NCI-H1092 (cell line): ENCODE measurements at regions not wholly inside any gene's neighbourhood (a gene's known extent, or its start where the extent isn't known, plus 50 kb on each side); places are given as distances from the start of the nearest gene placed in this dataset.

Source experiments
- DNase-seq: peaks from one replicate; lab custom pipeline; 2025; lab: John Stamatoyannopoulos, UW

DNA sequence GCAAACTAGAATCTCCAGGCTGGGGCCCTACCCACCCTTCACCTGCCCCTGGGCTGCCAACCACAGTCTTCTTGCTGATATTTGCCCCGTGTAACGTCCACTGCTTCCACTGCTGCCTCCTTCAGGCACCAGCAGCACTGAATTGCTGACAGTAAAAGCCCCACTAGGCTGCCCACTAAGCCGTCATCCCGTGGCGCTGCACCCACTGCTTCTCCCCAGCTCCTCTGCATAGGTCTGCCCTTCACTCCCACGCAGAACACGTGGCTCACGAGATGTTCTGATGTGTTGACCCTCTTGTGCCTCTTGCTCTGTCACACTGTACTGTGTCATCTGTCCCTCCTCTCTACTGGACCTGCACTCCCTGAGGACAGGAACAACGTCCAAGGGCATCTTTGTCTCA, 86.3 kb upstream of the HIVEP1 start:
- no peak for DNase-seq

DNA sequence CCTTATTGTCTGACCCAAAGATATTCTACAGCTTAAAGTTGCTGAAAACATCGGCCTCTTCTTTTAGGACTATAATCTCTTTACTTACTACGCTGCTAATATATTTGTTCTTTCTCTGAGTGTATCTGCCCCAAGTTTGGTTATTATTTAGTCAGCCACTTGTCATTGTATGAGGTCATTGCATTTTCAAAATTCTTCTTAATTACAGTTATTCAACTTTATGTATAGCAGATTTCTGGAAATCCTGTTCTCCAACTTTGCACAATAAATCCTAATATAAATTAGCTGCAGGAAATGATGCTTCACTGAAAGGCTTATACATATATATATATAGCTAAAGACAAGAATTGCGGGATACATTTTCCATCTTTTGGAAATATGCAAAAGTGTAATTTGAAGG, 88.5 kb upstream of the HIVEP1 start:
- no peak for DNase-seq

DNA sequence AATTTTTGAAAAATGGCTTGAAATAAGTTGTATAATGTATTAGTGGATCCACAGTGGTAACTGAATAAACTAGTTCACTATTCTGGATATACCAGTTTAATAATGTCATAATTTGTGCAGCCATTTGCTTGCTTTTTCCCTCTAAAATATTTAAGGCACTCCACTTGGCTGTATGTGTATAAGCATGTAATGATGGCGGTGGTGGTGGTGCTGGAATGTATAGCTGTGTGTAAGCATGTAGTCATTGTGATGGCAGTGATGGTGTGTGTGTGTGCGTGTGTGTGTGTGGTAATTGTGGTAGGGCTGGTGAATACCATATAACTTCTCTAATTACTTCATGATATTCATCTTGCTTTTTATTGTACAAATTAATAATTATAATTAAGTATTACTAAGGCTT, 89.2 kb upstream of the HIVEP1 start:
- no peak for DNase-seq

DNA sequence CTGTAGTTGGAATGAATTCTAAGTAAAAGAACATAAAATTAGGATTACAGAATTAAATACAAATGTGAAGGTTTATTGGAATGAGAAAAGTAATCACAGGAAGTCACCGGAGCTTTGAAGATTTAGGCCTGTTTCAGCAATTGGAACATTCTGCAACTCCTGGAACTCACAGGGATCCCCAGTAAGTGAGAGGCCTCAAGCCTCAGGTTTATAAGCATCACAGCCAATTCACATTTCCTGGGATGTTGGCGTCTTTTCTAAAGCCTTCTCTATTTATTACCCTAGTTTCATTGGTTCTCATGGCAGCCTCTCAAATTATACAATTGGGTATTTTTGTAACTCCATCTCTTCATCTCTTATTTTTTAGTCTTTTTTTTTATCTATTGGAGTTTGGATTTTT, 90.4 kb upstream of the HIVEP1 start:
- DNase-seq: no peak

DNA sequence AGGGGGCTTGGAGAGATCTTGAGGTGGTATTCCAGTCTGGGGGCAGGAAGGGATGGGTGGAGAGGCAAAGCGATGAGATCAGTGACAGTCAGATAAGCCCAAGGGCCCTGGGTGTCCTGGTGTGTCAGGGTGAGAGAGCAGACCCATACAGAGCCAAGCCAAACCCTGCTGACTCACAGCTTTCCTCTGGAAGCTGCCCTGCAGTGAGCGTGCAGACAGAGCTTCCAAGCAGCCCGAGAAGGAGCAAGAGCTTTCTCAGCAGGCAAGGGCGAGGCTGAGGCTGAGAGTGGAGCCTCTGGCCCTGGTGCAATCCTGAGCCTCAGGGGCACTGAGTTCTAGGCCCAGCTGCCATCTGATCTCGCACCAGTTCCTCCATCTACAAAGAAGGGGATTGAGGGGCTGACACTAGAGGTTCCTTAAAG, 91.1 kb upstream of the HIVEP1 start:
- no peak for DNase-seq

DNA sequence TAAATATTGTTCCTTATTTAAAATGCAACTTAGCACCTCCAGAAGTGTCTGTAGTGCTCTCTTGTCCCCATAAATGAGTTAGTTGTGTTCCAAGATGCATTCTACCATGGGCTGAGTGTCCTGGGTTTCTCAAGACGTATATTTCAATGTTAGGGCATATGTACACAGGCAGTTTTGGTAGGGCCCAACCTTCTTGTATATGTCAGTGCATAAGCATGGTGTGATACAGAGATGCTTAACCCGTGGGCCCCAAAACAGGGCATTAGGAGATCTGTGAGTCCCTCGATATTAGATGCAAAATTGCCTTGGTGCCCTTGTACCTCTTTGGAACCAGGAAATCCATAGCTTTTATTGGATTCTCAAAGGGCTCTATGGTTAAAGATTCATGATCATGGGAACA, 91.5 kb upstream of the HIVEP1 start:
- no peak for DNase-seq

DNA sequence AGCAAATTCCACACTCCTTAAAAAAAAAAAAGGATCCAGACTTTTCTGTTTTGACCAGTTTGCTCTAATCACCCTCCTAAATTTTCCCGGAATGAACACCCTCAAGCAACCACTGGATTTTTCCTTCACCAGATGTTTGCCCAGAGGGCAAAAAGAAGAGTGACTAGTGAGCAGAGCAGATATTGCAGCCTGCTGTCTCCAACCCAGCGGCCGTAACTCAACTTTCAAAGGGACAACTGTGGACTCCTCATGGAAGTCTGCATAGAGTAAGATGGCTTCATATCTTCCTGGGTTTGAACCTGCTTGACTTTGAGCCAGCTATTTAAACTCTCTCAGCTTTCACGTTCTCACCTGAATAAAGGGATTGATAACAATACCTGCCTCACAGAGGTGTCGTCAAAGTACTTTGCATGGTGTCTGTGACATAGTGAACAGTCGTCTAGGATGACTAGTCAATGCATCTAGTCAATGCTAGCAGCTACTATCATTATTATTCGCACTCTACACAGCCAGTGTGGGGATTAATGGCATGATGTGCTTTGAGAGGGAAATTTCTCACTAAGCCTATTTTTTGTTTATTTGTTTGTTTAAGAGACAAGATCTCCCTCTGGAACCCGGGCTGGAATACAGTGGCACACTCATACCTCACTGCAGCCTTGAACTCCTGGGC, 92.2 kb upstream of the HIVEP1 start:
- DNase-seq: no peak

DNA sequence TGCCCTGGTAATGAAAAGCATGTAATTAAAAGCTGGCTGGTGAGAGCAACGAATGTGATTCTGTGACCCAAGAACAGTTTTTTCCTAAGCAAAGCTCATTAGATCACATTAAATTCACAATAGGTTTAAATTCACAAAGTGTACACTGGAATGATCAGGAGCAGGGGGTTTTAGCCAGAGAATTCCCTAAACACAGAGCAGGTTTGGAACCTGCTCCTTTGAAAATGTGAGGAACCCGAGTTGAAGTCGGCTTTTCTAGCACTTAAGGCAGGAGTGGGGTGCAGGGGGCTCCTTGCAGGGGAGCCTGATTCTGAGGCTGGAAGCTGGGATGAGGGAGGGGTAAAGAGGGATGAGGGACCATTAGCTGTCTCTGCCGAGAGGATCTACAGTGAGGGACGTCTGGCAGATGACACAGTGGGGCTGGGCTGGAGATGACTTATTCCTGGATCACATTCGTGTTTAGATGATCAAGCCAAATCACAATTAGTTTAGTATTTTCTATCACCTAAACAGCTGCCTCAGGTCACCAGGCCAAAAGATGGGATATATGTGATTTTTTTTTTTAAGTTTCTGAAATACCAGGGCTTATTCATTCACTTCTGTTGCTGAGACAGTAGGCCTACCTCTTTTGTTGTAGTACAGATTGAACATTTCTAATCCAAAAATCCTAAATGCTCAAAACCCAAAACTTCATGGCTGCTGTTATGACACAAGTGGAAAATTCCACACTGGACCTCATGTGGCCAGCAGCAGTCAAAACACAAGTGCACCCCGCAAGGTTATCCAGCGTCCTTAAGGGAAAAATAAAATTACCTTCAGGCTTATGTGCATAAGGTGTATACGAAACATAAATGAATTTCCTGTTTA, 93.1 kb upstream of the HIVEP1 start:
- peak; percentile 18 for DNase-seq

DNA sequence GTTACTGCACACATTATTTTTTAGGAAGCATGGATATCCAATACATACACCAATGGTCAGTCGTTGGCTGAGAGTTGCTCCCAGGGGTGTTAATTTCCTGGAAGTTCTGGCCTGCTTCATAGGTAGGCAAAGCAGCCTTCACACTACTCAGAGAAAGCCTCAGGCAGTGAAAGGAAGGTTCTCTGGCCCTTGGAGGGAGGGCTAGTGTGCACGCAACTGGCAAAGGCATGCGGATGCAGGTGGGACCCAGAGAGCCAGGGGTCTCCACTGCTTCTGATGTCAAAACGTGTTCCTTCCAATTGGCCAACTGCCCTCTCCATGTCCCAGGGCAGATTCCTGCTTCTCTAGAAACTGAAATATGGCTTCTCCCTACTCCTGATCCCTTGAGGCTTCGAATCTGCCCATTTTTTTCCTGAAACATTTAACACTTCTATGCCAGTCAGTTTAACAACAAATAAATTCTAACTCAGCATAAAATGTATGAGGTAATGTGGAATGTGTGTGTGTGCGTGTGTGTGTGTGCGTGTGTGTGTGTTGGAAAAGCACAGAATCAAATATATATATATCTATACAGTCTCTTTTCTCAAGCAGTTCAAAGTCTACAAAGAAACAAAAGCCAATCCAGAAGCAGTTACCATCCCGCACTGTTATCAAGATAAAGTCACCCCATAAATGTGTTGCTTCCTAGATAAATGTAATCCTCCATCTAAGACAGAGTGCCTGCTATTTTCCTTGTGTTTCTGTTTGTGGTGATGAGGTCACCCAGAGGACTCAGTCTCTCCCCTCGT, 94.0 kb upstream of the HIVEP1 start:
- no peak for DNase-seq

DNA sequence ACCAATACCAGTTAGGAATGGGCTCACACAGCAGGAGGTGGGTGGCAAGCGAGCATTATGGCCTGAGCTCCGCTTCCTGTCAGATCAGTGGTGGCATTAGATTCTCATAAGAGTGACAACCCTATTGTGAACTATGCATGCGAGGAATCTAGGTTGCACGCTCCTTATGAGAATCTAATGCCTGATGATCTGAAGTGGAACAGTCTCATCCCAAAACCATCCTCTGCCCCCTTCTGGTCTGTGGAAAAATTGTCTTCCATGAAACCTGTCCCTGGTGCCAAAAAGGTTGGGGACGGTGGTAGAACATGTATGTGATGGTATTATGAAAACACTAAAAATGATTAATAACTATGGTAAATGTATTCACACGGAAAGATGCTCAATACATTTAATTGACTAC, 99.7 kb upstream of the HIVEP1 start:
- no peak for DNase-seq

DNA sequence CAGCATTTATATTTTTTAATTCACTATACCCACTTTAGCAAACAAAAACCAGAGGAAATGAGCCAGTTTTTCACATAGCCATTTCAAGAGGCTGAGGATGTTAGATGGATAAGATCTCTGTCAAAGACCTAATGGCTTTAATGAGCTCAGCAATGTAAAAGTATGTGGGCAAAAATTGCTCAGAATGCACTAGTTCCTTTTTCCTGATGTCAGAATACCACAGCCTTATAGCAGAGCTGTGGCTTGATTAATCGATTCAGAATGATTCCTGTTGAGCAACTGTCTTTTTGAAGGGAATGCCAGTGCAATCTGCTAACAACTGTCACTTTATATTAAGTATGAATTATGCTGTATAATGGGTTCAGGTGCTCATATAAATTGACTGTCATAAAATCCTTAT, 100.6 kb upstream of the HIVEP1 start:
- no peak for DNase-seq

DNA sequence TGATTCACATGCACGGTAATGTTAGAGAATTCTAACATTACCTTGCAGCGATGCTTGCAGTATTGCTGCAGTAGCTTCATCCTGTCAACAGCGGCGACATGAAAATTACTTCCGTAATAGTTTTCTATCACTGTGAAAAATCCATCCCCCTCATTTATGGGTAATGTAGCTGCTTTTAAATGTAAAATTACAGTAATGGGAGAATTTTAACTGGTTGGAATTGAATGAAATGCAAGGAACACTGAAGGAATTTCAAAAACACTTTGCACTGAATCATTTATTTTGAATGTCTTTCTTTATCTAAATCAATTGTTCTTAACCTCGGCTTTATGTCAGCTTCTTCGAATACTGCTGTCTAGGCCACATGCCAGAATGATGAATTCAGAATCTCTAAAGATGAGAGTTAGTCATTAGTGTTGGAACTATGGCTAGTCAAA, 102.4 kb upstream of the HIVEP1 start:
- DNase-seq: no peak

DNA sequence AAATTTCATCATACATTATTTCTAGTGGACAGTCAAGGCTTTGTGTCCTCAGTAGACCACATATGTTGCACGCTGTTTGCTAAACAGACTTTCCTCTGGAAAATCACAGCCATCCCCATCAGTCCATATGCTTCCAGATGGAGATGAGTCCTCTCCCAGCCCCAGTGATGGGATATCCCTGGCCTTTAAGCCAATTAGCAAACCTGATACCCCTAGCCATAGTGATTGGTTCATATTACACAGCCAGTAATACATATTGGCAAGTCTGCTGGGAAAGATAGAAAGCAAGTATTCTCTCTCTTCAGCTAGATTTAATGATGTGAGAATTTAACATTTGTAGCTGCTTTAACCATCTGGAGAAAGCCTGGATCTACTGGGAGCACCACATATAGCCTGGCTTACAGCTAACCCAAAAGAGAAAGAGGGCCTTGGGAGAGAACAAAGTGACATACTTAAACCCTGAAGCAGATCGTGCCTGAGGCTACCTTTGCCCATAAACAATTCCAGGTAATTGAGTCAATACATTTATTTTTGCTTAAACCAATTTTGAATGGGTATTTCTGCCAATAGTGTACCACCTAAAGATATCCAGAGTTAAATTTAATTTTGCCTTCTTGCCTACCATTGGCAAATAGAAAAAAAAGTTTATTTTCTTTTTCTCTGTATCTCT, 103.5 kb upstream of the HIVEP1 start:
- no peak for DNase-seq

DNA sequence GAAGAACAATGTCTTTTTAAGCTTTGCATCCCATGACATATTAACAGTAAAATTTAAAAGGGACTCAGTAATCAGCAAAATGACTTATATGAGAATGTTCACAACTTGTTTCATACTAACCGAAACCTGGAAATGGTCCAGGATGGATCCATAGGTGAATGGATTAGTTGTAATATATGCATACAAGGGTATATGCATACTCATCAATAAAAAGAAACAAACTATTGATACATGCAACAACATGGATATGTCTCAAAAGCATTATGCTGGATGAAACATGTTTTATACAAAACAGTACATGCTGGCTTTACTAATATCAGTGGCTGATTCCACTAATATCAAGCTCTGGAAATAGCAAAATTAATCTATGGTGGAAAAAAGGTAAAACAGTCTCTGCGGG, 108.5 kb upstream of the HIVEP1 start:
- DNase-seq: no peak

DNA sequence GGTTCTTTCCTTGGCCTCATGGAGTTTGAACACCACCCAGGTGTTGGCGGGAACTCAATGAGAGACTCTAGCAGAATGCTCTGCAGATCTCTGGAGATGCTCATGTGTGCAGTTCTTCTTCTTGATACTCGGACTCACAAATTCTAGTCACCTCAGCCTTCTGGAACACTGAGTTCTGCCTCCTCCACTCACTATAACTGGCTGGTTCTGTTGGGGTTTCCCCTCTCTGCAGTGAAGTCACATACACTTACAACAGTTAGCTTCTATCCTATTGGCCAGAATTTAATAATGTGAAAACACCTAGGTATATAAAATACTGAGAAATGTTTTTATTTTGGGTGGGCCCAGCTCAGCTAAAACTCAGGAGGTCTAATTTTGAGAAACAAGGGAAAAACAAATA, 109.6 kb upstream of the HIVEP1 start:
- no peak for DNase-seq

DNA sequence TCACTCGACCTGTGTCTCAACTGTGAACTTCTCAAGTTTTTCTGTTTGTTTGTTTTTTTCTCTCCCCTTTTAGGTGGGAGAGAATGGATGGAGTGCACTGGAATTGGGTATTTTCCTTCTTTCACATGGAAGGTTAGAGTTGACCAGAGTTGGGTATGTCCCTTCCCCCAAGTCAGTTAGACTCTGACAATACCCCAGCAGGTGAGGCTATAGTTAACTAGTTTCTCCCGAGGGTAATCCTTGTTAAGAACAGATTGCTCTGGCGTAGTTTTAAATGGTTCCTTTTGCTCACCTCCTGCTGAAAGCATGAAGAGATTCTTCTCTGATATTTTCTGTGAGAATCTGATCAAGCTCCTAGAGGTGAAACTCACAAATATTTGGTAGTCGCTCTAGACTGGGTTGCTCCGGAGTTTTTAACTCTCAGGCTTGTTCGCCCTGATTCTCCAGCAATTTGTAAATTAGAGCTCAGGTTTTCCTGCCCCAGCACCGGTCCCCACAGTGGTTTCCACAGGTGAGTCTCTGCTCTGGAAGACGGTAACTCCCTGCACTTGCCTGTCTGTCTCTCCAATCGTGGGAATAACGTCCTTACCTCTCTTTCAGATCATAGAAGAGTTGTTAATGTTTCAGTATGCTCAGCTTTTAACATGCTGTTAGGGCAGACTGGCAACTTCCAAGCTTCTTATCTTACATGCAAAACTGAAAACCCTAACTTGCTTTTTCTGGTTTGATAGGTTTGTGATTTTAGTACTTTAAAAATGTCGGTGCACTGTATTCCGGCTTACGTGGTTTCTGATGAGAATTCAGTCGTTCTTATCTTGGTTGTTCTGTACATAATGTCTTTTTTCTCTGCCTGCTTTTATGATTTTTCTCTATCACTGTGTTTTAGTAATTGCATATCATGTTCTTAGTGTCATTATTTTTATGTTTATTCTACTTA, 111.2 kb upstream of the HIVEP1 start:
- DNase-seq: no peak

DNA sequence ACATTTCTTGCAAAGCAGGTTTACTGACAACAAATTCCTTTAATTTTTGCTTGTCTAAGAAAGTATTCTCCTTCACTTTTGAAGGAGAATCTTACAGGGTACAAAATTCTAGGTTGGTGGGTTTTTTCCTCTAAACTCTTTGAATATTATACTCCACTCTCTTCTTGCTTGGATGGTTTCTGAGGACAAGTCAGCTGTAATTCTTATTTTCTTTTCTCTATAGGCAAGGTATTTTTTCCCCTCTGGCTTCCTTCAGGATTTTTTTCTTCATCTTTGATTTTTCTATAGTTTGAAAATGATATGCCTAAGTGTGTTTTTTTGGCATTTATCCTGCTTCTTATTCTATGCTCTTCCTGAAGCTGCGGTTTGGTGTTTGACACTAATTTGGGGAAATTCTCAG, 112.5 kb upstream of the HIVEP1 start:
- DNase-seq: no peak

DNA sequence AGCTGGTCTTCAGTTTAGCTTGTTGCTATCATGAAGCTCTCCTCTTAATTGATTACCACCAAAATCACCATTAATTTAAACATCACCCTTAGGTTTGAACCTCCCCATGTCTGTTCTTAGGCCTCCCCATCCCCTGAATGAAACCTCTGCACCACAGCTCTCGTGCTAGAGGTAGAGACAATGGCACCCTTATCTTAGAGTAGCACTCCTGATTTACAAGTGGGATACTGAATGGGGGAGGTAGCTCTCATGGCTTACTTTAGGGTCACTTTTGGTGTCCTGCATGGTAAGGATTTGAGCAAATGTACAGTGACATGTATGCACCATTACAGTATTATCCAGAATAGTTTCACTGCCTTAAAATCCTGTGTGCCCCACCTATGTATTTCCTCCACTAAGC, 115.6 kb upstream of the ADTRP start:
- DNase-seq: no peak

DNA sequence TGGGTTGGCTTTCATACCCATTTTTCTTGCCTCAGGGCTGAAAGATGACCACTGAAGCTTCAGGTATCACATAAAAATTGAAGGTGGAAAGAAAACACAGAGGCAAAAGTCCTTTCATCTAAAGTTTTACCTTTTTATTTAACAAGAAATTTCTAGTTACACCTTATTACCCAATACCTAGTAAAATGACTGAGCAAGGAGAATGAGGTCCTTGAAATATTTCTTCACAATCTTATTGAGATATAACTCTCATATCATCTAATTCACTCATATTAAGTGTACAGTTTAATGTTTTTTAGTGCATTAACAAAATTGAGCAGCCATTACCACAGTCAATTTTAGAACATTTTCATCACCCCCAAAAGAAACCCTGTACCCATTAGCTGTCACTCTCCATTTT, 112.9 kb upstream of the ADTRP start:
- no peak for DNase-seq

DNA sequence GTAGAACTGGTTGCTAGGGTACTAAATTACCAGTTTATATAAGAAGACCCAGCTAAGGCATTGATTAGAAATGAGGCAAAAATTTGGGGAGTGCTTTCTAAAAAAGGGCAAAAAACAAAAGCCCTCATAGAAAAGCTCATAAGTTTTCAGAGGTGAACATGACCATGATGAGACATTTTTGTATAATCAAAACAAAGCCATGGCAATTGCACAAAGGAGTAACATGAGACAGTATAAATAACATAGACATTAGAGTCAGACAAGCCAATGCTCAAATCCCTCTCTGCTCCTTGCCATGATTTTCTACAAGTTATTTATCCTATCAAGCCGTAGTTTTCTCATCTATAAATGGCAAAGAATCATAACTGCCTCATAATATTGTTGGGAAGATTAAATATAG, 112.2 kb upstream of the ADTRP start:
- DNase-seq: no peak

DNA sequence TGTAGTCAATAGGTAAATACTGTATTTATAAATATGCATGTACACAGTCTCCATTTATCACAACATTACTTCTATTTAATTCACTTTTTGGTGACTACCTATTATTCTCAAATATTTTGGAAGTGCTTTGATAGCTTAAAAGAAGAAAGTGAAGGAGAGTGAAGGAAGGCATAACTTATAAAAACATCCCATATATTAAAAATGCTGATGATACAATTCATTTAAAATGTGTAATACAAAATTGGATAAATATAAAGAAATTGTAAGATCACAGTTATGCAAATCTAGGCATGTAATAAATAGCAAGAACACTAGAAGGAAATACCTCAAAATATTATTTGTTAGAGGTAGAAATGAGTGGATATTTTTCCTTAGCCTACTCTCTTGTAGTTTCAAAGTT, 111.6 kb upstream of the ADTRP start:
- no peak for DNase-seq
